B cell (primary cell): ENCODE measurements at regions not wholly inside any gene's neighbourhood (a gene's known extent, or its start where the extent isn't known, plus 50 kb on each side); places are given as distances from the start of the nearest gene placed in this dataset.

Source experiments
- EZH2 ChIP-seq: IDR thresholded peaks from 2 replicates; pipeline ENCODE4 v1.6.1; 2012; ENCODE audit warnings: borderline replicate concordance, low read depth, mild to moderate bottlenecking, moderate library complexity, low read length; ENCODE audit not compliant: insufficient read depth, poor library complexity, severe bottlenecking
- TF ChIP-seq, protein P1 (sequence below): fragments of 200-600 bp; IDR thresholded peaks from one replicate; pipeline ENCODE4 v1.8.0; 2022; ENCODE audit warnings: antibody characterized with exemption, mild to moderate bottlenecking

DNA sequence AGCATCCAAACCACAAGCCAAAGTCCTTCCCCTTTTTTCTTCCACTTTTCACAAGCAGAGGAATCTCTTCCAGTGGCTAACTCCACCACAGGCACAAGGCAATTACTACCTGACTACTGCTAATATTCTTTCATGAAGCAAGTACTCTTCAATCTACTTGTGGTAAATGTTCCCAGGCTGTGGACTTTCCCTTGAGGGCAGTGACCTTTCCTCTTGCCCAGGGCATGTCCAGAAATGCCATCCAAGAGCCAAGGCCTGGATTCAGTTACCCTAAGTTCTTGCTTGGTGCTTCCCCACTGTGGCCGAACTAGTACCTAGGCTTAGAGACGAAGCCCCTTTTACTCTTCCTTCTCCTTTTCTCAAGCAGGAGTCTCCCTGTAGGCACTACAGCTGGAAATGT is 400.7 kb downstream of the DCAF12L2 start:
- TF ChIP-seq, protein P1, sequence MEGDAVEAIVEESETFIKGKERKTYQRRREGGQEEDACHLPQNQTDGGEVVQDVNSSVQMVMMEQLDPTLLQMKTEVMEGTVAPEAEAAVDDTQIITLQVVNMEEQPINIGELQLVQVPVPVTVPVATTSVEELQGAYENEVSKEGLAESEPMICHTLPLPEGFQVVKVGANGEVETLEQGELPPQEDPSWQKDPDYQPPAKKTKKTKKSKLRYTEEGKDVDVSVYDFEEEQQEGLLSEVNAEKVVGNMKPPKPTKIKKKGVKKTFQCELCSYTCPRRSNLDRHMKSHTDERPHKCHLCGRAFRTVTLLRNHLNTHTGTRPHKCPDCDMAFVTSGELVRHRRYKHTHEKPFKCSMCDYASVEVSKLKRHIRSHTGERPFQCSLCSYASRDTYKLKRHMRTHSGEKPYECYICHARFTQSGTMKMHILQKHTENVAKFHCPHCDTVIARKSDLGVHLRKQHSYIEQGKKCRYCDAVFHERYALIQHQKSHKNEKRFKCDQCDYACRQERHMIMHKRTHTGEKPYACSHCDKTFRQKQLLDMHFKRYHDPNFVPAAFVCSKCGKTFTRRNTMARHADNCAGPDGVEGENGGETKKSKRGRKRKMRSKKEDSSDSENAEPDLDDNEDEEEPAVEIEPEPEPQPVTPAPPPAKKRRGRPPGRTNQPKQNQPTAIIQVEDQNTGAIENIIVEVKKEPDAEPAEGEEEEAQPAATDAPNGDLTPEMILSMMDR: no peak
- TF ChIP-seq EZH2: no peak
